Upper lobe of right lung (tissue), 1 donor: ENCODE measurements at regions not wholly inside any gene's neighbourhood (a gene's known extent, or its start where the extent isn't known, plus 50 kb on each side); places are given as distances from the start of the nearest gene placed in this dataset.

Experiments
- ATAC-seq: fragments of 200-7000 bp; cut with Tn5 transposase; one replicate; pipeline ENCODE4 v1.9.1; 2020; ENCODE audit warnings: mild to moderate bottlenecking, moderate library complexity
- DNase-seq: peaks from one replicate; pipeline ENCODE4 v3.0.0-alpha.2; 2020
- H3K27ac ChIP-seq: fragments of 200-600 bp; one replicate; pipeline ENCODE4 v1.8.0; 2022
- H3K27me3 ChIP-seq: fragments of 200-600 bp; one replicate; pipeline ENCODE4 v1.8.0; 2022; ENCODE audit warnings: mild to moderate bottlenecking
- H3K36me3 ChIP-seq: fragments of 200-600 bp; one replicate; pipeline ENCODE4 v1.8.0; 2022
- H3K4me1 ChIP-seq: fragments of 200-600 bp; one replicate; pipeline ENCODE4 v1.8.0; 2022
- H3K4me3 ChIP-seq: fragments of 200-600 bp; one replicate; pipeline ENCODE4 v1.8.0; 2022; ENCODE audit warnings: mild to moderate bottlenecking
- H3K9me3 ChIP-seq: fragments of 200-600 bp; one replicate; pipeline ENCODE4 v1.8.0; 2022
- intact Hi-C: fragments of 100-400 bp; cut with DNase I; formaldehyde crosslinking; loops from one replicate; pipeline ENCODE4 v1.11.0; 2022
- TF ChIP-seq, protein P1 (sequence below): fragments of 200-600 bp; IDR thresholded peaks from one replicate; pipeline ENCODE4 v1.8.0; 2022; ENCODE audit warnings: antibody characterized with exemption
- donor health status: DM: no; HTN: yes; CAD: no; lungs with severe emphysema.

DNA sequence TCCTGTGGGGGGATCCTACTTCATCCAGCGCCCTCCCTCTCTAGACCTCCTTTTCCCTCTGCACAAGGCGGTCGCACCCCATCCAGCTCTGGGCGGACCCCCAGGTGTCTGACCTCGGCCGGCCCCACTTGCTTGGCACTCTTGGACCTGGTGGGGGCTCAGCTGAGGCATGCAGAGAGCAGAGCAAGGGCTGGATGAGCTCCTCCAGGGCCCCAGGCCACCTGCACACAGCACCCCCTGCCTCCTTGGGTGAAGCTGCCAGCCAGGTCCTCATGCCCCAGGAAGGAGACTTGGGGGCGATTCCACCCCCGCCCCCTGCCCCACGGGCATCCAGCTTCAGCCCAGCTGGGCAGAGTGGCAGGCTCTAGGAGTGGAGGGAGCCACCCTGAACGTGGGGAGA is 159.4 kb upstream of the GSE1 start:
- Histone ChIP-seq H3K27ac (no peak overlapping the region), H3K27me3 (no peaks in the 10 kb centered on the region), H3K9me3 (no peaks in the 10 kb centered on the region), H3K4me1 (peaks cover 15% of the 10 kb centered on the region), H3K4me3 (no peak overlapping the region), H3K36me3 (no peaks in the 10 kb centered on the region)
- TF ChIP-seq, protein P1, sequence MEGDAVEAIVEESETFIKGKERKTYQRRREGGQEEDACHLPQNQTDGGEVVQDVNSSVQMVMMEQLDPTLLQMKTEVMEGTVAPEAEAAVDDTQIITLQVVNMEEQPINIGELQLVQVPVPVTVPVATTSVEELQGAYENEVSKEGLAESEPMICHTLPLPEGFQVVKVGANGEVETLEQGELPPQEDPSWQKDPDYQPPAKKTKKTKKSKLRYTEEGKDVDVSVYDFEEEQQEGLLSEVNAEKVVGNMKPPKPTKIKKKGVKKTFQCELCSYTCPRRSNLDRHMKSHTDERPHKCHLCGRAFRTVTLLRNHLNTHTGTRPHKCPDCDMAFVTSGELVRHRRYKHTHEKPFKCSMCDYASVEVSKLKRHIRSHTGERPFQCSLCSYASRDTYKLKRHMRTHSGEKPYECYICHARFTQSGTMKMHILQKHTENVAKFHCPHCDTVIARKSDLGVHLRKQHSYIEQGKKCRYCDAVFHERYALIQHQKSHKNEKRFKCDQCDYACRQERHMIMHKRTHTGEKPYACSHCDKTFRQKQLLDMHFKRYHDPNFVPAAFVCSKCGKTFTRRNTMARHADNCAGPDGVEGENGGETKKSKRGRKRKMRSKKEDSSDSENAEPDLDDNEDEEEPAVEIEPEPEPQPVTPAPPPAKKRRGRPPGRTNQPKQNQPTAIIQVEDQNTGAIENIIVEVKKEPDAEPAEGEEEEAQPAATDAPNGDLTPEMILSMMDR, result no peak
- DNase-seq (no peak), ATAC-seq (no peak)
- intact Hi-C loops, result no loop called here

DNA sequence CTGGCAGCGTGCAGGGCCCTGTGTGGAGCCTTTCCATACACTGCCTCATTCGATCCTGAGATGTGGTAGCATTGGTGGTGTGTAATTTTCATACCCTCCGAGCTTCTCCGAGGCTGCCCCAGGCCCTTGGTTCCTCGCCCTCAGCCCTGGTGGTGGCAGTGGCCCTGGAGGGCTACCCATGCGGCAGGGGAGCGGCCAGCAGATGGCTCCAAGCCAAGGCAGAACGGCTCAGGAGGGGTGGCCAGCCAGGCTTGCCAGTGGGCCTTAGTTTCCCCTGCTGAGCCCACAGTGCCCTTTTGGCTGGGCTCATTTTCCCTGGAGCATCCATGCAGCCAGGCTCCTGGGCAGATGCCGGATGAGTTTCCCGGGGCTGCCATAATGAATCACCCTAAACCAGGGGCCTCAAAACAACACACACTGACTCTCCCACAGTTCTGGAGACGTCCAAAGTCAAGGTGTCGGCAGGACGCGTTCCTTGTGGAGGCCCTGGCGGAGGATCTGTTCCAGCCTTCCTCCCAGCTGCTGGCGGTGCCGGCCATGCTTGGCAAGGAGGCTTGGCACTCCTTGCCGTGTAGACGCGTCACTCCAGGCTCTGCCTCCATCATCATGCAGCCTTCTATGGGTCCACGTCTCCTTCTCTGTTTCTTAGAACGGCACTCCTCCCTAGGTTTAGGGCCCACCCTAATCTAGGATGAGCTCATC is 158.8 kb upstream of the GSE1 start:
- Histone ChIP-seq H3K4me3 (no peak overlapping the region), H3K9me3 (no peaks in the 10 kb centered on the region), H3K4me1 (peaks cover 10% of the 10 kb centered on the region), H3K27me3 (no peaks in the 10 kb centered on the region), H3K27ac (no peak overlapping the region), H3K36me3 (no peaks in the 10 kb centered on the region)
- DNase-seq (no peak), ATAC-seq (no peak)
- TF ChIP-seq, protein P1, result no peak
- intact Hi-C loops, result no loop called here

DNA sequence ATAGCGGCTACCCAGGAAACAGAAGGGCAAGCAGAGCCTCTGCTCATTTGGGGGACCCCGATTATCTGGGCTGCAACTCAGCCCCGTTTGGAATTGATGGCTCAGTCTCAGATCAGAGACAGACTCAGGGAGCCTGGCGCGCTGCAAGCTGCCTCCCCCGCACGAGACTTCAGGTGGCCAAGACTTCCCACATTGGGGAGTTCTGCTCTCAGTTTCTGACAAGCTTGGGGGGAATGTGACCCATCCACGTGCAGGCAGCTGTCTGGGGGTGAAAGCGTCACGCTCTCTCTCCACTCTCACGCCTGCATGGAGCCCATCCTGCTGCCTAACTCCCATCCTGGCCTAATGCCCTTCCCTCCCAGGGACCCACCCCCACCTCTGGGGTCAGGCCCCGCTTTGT is 157.6 kb upstream of the GSE1 start:
- TF ChIP-seq, protein P1, result no peak
- intact Hi-C loops, result no loop called here
- H3K4me1 ChIP-seq, result peaks cover 13% of the 10 kb centered on the region

DNA sequence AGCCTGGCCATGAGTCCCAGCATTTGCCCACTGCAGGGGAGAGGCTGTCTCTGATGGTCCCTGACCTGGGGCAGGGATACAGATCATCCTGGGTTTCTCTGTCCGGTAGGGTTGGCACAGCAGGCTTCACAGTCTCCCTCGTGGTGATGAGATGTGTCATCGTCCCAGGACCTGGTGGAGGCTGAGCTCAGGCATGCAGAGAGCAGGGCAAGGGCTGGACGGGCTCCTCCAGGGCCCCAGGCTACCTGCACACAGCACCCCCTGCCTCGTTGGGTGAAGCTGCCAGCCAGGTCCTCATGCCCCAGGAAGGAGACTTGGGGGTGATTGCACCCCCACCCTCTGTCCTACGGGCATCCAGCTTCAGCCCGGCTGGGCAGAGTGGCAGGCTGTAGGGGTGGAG is 155.8 kb upstream of the GSE1 start:
- Histone ChIP-seq H3K4me1 (peaks cover 31% of the 10 kb centered on the region), H3K36me3 (no peaks in the 10 kb centered on the region), H3K27ac (no peak overlapping the region), H3K27me3 (no peaks in the 10 kb centered on the region), H3K9me3 (no peaks in the 10 kb centered on the region), H3K4me3 (no peak overlapping the region)
- no peak for DNase-seq
- TF ChIP-seq, protein P1, result no peak
- ATAC-seq, result no peak
- intact Hi-C loops, result no loop called here

More for the DNA sequence above, 157.6 kb upstream of the GSE1 start:
- H3K9me3 ChIP-seq, result no peaks in the 10 kb centered on the region
- ATAC-seq (no peak), DNase-seq (no peak)
- no peak overlapping the region for H3K27ac ChIP-seq
- H3K4me3 ChIP-seq, result no peak overlapping the region
- no peaks in the 10 kb centered on the region for H3K36me3 ChIP-seq
- no peaks in the 10 kb centered on the region for H3K27me3 ChIP-seq

DNA sequence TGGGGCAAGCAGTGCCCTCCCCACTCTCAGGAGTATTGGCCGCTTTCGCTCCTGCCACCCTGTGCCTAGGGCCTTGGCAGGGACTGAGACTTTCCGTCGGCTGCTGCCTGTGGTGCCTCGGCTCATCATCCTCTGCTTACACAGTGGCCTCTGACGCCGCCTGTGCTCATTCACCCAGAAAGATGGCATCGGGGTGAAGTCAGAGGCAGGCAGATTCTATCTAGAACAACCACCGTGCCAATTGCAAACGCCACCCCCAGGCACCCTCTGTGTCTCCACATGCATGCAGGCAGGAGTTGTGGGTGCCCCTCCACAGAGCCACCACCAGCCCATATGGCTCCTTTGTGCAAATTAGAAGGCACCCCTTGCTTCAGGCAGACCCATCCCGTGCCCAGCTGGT is 154.2 kb upstream of the GSE1 start:
- intact Hi-C loops, result no loop called here
- ATAC-seq (no peak), DNase-seq (no peak)
- H3K9me3 ChIP-seq, result no peaks in the 10 kb centered on the region
- H3K4me1 ChIP-seq, result peaks cover 26% of the 10 kb centered on the region
- no peaks in the 10 kb centered on the region for H3K36me3 ChIP-seq
- TF ChIP-seq, protein P1, result no peak
- H3K27me3 ChIP-seq, result no peaks in the 10 kb centered on the region
- H3K27ac ChIP-seq, result no peak overlapping the region
- no peak overlapping the region for H3K4me3 ChIP-seq
